Left colon (tissue), 2 donors: ENCODE measurements at regions not wholly inside any gene's neighbourhood (a gene's known extent, or its start where the extent isn't known, plus 50 kb on each side); places are given as distances from the start of the nearest gene placed in this dataset.

Experiments
- ATAC-seq: fragments of 200-7000 bp; cut with Tn5 transposase; one replicate; pipeline ENCODE4 v1.9.1; 2020; ENCODE audit warnings: mild to moderate bottlenecking, moderate library complexity
- DNase-seq, 2 donors: peaks; one replicate each; pipeline ENCODE4 v3.0.0-alpha.2; 2020
- intact Hi-C, 2 donors: fragments of 100-400 bp; cut with DNase I in 1 of 2; cut with micrococcal nuclease in 1 of 2; formaldehyde crosslinking; loops; one replicate each; pipeline versions ENCODE4 v1.11.2 to v1.14.0; 2022; cut with DNase I, micrococcal nuclease
- donor health status: DM: no; HTN: no; CAD: no.
- donor health status: DM: yes; HTN: yes; CAD: no.

DNA sequence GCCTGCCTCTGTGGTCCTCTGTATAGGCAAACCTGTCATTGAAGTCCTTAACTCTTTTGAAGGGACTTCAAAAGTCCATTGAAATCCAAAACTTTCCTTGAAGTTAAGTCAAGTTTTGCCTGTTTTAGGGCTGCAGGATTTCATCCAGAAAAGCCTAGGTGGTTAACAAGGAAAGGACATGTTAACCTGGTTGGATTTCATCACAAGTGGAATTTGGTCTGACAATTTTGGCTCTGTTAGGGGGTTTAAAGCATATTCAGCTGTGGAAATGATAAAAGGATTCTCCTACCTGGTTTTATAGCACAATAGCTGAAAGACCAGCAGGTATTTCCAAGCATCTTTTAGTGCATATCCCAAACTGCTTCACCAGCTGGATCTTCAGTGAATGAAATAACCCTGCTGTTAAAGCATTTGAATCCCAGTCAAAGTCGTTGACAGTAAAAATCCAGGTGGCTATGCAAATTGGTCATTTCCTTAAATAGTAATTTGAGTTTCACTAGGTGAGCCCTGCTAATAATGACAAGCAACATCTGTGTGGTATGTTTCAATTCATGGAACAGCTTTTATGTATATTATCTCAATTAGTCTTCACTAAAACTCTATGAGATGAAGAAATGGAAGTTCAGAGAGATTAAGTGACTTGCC is 400.5 kb downstream of the ETNK1 start:
- DNase-seq = no peak
- intact Hi-C loops = no loop called here
- ATAC-seq = no peak

DNA sequence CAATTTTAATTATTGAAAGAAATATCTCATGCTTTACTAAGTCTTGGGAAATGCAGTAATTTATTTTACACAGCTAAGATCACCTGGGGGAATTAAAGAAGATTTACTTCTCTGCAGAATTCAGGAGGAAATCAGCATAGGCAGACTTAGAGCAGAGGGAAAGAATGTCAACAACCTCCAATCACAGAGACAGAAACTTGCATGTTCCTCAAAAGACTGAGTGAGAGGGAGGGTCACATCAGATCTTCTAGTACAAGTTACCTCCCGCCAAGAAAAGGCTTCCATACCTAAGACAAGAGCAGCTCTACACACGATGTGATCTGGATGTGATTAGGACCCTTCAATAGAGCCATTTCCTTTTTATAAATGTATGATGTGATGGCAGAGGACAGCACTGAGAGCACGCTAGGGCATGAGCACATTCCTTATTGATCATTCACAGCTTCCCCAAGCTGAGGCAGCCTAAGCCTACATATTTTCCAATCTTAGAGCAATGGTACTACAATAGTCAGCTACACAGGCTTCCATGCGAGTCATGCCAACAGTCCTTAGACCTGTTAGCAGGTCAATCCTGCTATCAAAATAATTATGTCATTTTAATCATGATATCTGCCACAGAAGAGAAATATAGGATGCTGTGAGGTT is 403.3 kb downstream of the ETNK1 start:
- intact Hi-C loops = no loop called here
- no peak for ATAC-seq
- no peak for DNase-seq

DNA sequence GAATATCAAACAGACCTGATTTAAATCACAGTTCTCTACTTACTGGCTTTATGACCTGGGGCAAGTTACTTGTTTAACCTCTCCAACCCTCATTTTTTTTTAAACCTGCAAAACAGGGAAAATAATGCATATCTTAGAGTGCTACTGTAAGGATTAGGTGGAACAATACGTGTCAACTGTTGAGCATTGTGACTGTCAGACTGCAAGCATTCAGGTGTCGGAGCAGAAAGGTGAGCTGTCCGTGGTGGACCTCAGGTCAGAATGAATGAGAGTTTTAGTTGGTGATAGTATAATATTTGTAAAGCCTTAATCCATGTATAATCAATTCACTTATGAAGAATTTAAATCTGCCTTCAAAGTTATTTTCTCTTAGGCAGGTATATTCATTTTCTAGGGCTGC is 404.2 kb downstream of the ETNK1 start:
- intact Hi-C loops = no loop called here

DNA sequence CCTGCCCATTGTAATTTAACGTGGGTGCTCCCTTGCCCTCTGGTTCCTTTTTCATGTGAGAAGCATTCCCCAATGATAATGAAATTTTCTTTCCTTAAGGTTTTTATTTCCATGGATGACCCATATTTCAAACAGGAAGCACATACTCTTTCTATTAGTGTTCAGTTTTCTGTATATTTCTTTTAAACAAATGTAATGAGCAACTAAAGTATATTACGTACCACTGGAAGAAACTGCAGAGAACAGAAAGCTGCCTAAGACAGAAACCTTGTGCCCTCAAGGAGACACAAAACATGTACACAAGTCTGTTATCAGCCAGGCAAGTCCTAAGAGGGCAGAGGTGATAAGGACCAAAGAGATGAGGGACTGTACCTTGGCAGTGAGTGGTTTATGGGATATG is 414.9 kb downstream of the ETNK1 start:
- DNase-seq (no peak), ATAC-seq (no peak)
- intact Hi-C loops = no loop called here

More for the DNA sequence above, 404.2 kb downstream of the ETNK1 start:
- ATAC-seq (no peak), DNase-seq (no peak)

DNA sequence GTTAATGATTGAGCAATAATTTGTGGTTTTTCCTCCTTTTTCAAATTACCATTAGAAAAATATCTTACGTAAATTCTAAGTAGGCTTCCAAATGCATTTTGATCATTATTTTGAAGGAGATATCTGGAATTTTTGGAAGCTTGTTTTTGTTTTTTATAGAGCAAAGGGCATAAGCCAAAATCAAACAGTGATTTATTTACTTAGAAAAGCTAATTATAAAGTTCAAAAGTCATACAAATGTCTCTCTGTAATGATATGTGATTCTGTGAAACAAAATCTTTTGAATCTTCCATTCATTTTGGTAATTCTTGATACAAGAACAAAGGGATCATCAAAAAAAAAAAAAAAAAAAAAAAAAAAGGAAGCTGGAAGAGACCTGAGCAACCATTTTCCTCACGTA is 416.8 kb downstream of the ETNK1 start:
- ATAC-seq (no peak), DNase-seq (no peak)
- intact Hi-C loops = no loop called here

DNA sequence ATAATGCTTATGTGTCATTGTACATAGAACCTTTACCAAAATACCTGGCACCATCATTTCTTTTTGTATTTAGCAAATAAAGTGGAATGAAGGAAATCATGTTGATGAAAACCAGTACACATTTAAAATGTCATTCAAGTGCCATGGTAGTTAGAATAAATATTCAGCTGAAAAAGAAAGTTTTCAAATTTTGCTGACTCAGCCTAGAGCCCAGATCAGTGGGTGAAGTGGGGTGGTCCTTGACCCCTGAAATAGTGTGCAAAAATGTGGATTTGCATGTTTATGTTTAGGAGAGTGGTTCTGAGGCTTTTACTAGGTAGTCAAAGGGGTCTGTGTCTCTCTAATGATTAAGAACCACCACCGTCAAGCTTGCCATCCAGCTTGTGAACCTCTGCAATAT is 418.7 kb downstream of the ETNK1 start:
- intact Hi-C loops = no loop called here
- DNase-seq = no peak
- no peak for ATAC-seq

DNA sequence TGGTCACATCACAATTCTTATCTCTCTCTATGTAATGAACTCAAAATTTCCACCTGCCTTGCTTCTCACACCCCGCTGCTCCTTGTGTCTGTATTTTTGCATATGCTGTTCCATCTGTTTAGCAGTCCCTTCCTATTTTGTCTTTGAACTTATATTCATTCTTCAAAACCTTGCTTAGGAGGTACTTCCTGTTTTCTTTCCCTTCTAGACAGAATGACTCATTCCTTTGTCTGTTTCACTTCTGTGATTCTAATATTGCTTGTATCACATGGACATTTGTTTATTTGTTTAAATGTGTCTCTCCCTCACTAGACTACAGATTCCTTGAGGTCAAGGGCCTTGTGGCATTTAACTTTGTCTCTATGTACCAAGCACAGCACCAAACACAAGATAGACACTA is 424.2 kb downstream of the ETNK1 start:
- ATAC-seq (no peak), DNase-seq (no peak)
- intact Hi-C loops = no loop called here

DNA sequence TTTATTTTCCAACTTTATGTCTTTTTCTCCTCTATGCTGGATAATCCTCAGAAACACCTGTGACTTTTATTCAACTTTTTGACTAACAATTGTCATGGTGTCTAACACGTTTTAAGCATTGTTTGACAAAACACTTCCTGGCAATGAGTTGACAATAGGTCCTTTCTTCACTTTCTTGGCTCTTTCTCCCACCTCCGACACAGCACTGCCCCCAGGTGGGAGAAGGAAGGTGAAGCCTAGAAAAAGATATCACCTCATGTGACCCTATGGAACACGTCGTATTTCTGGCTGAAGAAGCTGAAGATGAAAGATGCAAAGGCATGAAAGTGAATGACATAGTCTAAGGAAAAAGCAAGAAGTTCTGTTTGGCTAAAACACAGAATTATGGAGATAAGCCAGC is 430.0 kb downstream of the ETNK1 start:
- DNase-seq = peak in 1 of 2 donors; percentile 12
- intact Hi-C loops = no loop called here

DNA sequence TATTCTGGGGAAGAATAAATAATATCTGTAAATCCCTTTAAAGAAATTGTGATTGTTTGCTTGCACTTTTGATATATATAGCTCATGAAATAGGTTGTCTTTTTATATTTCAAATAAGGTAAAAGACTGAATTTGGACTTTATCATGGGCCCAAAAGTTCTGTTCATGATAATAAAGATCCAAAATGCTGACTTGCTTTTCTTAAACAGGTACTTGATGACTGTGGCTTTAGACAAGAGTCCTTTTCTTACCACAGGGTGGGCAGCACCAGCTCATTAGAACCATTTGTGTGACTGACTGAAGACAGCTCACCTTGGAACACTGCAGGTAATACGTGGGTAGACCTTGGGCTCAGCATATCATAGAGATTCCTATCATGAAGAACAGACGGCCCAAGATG is 432.6 kb downstream of the ETNK1 start:
- DNase-seq (no peak), ATAC-seq (no peak)
- intact Hi-C loops = no loop called here

More for the DNA sequence above, 430.0 kb downstream of the ETNK1 start:
- ATAC-seq = peak; percentile 45

DNA sequence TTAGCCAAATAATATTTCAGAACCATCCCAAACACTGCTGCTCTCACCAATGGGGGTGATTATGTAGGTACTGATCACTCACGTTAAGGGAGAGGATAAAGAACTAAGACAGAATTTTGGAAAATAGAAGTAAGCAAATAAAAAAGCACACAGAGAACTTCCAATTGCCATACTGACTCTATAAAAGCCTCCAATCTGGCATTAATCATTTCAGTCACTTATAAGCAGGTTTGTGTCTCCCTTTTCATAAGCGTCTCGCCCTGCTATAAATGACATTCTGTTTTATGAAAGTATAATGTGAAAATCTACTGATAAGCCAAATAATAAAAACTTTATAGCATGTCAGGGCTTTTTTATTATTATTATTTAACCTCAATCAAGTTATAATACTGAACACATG is 435.2 kb downstream of the ETNK1 start:
- intact Hi-C loops = no loop called here
- no peak for DNase-seq
- no peak for ATAC-seq

DNA sequence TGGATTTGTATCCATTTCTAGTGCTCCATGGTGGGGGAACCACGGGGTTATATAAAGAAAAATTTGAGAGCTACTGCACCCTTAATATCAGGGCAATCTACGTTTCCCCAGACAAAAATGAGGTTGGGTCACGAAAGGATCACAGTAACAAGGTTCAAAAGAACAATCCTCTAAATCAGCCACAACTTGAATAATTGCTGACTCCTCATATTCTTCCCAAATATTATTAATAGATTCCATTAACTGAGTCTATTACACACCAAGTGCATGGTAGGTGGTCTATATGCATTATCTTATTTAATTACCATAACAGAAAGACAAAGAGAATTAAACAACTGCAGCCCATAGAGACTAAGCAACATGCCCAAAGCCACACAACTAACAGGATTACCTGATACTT is 438.2 kb downstream of the ETNK1 start:
- no peak for ATAC-seq
- intact Hi-C loops = no loop called here
- no peak for DNase-seq

DNA sequence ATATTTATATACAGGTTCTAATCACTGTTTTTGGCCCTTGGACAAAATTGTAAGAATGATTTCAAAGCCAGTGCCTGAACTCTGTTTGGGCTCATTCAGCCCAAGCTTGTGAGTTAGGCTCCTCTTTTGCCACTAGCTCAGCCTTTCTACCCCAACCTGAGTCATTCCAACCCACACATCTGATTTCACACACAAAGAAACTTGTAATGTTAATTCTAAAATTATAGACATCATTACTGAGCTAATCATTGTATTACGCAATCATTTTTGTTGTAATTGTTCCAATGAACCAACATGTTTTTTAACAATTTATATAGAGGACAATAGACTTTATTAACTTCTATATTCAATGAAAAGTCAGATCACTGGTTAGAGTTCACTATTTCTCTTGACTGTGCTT is 441.1 kb downstream of the ETNK1 start:
- intact Hi-C loops = no loop called here
- ATAC-seq = no peak
- no peak for DNase-seq

DNA sequence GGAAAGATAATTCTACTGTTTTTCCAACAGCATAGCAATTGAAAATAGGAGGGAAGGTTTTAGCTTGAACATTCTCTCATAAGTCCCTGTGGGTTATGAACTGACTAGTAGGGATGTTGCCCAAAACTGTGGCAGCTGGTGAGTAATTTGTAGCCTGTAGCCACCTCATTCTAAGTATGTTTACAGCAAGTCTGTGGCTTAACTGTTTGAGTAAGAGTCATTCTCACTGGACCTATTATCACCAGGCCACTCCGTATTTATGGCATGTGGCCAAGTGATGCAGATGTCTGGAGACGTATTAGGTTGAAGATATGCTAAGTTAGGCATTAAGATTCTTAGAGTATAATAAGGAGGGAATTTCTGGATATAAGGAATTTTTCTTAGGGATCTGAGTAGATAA is 458.3 kb downstream of the ETNK1 start:
- intact Hi-C loops = no loop called here
- ATAC-seq (no peak), DNase-seq (no peak)

DNA sequence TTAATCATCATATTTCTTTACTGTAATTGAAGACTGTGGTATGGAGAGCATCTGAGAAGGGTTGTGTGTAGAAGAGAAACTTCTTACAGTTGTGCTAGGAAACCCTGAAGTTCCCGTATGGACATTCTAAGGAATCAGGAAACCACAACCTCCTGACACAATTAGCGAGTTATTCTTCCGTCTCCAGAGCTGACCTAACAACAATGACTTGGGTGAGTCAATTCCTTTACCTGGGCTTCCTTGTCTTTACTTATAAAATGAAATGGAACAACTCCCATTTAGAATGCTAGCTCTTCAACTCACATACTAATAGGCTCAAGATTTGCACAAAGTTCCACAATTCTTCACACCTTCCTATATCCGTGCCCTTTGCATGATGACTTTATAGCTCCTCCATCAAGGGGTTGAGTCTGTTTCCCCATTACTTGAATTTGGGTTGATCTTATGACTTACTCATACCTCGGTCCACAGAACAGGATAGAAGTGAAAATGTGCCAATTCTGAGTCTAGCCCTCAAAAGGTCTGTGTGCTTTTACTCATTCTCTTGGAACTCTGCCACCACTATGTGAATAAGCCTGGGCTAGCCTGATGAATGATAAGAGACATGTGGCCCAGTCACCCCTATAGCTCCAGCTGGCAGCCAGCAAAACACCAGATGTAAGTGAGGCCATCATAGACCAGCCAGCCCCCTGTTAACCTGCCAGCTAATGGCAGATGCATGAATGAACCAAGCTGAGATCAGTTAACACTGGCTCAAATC is 459.4 kb downstream of the ETNK1 start:
- DNase-seq (no peak), ATAC-seq (no peak)
- intact Hi-C loops = no loop called here

DNA sequence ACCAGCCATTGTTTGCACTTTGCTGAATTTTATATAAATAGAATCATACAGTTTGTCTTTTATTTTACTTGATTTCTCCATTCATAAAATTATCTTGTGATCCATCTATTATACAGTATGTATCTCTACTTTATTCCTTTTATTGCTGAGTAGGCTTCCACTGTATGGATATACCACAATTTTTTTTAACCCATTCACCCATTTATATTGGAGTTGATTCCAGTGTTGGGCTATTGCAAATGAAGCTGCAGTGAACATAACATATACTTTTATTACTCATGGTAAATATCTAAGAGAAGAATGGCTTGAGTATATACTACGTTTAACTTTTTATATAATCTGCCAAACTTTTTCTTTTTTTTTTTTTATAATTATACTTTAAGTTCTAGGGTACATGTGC is 463.6 kb downstream of the ETNK1 start:
- intact Hi-C loops = no loop called here
- DNase-seq = no peak
- ATAC-seq = no peak

DNA sequence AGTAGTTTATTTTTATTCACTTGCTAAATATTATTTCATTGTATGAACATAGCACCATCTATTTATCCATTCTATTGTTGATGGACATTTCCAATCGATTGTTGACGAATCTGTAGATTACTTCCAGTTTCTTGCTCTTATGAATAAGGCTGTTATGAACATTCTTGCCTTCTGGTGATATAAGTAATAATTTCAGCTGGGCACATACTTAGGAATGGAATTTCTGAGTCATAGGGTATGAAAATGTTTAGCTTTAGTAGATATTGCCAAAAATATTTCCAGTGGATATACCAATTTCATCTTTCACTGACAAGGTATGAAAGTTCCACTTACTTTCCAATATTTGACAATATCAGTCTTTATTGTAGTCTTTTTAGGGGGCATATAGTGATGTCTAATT is 468.5 kb downstream of the ETNK1 start:
- ATAC-seq = no peak
- intact Hi-C loops = no loop called here
- DNase-seq = no peak

DNA sequence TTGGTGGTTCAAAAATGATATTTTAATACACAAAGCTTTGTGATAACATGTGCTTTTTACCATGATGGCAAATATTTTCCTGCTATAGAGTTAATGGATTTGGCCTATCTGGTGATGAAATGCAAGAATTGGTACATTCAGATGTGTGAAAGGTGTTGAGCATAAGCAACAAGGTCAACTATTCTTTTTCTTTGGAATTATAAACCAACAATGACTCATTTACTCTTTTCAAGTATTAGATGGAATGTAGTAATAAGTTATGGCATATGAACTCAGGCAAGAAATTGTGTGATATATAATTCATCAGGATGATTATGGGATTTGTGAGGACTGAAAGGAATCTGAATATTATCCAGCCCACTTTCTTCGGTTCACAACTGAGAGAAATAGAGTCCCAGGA is 471.4 kb downstream of the ETNK1 start:
- intact Hi-C loops = no loop called here
- ATAC-seq (no peak), DNase-seq (no peak)

DNA sequence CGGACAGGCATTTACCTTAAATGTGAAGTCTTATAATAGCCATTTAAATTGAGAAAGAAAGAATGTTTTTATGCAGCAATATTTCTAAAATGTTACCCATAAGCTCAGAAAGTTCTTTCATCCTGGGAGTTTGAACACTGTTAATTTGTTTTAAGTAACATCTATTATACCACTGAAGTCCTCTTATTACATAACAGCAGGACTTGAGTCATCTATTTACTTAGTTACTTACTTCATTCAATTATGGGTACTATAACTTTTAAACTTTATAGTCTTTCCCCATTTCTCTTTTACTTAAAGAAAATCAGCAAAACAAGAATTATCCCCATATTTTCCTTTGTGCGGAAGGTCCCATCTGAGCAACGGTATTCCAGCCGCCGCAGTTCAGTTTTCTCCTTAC is 473.1 kb downstream of the ETNK1 start:
- DNase-seq (no peak), ATAC-seq (no peak)
- intact Hi-C loops = no loop called here

DNA sequence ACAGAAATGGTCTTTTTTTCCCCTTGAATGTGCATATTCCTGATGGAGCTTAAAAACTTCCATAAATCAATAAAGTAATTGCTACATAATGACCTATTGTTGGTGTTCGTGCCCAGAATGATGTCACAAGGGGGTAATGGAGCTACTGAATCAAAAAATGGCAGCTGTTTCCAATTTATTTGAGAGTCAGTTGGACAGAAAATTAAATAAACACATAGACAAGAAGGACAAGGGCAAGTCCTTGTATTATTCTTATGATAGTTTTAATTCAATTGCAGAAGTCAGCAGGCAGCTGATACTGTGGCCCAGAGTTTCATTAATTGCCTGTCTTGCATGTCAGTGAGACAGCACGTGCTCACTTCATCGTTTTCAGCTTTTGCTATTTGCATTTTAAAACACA is 473.5 kb downstream of the ETNK1 start:
- no peak for ATAC-seq
- intact Hi-C loops = no loop called here
- DNase-seq = no peak

DNA sequence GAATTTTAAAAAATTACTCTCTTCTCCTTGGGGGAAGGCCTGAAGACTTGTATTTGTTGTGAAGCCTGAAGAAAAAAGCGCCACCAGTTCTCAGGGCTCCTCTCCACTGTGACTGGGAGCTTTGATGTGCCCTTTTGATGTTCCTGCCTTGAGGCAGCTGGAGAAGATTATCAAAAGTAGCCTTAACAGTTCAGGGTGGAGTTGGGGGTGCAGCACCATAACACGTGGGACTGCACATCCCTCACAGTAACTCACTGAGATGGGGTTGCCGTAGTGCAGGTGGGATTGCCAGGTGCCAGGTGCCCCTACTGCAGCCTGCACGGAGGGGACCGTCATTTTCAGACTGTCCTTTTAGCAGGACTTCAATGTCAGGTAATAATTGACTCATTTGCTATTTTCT is 474.1 kb downstream of the ETNK1 start:
- DNase-seq (no peak), ATAC-seq (no peak)
- intact Hi-C loops = no loop called here

DNA sequence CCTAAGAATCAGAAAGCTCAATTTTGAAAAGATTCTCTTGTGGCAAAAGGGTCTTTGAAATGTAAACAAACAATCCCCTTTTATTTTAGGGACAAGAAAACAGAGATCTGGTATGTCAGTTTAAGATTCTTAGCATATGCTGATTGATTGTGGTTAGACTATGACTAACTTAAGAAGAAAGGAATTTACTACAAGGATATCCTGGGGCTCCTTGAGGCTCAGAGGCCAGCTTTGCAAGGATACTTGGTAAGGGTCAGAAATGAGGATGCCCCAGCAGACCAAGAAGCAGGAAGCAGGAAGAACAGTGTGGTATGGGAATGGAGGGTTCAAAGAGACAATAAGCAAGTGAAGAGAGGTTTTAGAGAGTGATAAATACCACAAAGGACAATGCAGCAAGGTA is 474.6 kb downstream of the ETNK1 start:
- ATAC-seq (no peak), DNase-seq (no peak)
- intact Hi-C loops = no loop called here
